Mucosa of gallbladder (tissue), 1 donor: ENCODE measurements at regions not wholly inside any gene's neighbourhood (a gene's known extent, or its start where the extent isn't known, plus 50 kb on each side); places are given as distances from the start of the nearest gene placed in this dataset.

ENCODE experiments used
- DNase-seq: peaks from one replicate; pipeline ENCODE4 v3.0.0-alpha.2; 2020; ENCODE audit warnings: low spot score
- donor health status: DM: no; HTN: no; CAD: no.

DNA sequence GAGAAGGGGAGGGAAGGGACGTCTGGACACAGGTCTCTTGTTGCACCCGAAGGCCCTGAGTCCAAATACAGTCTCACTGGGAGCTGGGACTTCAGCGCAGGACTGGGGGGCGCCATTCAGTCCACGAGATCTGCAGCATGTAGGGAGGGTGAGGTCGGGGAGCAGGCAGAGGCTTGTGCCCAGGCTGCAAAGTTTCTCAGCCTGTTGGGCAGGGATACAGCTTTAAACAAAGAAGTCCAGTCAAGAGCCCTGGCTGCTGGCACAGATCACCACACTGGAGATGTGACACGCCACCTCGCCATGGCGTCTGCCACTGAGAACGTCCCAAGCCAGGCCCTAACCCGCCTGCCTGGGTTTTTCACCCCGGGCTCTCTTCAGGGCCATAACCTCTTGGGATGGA is 256.6 kb downstream of the DLL1 start:
- DNase-seq, result no peak

DNA sequence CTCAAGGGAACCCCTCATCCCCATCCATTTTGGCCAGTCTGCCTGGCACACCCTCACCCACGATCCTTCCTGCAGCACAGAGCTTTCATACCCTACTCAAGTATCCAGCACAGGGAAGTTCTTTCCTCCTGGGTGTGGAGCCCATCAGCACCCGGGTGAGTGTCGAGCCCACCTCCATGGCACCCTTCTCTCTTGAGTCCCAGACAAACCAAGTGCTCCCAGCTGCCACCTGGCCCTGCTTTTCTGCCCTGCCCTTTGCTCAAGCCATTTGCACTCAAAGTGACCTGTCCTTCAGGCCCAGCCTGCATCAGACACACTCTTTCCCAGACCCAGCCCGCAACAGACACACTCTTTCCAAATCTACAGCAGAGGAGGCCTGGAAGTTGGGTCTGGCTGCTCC is 257.2 kb downstream of the DLL1 start:
- DNase-seq, result no peak

- no peak for DNase-seq
Observed at GRCh38 chr6:170032706-170033309, 258.1 kb downstream of the DLL1 start.

DNA sequence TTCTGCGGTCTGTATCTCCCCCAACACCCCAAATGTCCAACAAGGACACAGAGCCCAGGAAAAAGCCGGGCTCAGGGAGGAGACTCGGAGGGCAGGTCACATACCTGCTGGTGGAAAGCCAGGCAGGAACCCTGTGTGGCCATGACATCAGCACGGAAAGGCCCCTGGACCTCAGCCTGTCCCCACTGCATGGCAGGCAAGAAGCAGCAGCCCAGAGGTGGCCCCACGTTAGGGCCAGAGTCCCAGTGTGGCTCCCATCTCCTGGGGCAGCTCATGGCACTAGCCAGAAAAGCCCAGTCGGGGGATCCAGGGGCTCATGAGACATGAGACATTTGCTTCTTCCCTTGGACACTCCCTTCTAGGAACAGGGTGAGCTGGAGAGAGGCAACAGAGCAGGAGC is 258.7 kb downstream of the DLL1 start:
- DNase-seq, result no peak

- no peak for DNase-seq
Observed at GRCh38 chr6:170031684-170032121, 259.2 kb downstream of the DLL1 start.

DNA sequence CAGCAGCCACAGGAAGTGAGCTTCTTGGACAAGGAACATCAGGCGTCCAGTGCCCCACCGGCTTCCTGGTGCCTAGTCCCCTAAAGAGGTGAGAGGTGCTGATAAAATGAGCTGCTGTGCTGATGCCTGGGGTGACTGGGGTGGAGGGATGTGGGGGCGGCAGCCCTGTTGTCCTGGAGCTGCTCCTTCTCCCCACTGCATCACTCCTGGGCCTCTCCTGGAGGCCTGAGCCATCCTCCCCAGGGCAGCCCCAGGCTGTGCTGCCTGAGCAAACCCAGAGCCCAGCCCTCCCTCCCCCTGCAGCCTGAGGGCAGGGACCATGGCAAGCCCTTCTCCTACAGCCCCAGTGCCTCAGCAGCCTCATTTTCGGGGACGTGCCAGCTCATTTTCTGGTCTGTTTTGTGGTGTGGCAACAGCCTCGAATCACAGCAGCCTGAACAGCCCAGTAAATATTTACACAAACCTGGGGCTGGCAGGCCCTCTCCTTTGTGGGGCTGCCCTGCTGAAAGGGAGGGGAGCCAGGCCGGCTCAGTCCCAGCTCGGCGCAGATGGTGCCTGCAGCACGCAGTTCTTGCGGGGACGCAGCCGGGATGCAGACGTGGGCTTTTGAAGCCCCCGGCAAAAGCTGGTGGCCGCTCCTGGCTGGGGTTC is 259.9 kb downstream of the DLL1 start:
- no peak for DNase-seq

DNA sequence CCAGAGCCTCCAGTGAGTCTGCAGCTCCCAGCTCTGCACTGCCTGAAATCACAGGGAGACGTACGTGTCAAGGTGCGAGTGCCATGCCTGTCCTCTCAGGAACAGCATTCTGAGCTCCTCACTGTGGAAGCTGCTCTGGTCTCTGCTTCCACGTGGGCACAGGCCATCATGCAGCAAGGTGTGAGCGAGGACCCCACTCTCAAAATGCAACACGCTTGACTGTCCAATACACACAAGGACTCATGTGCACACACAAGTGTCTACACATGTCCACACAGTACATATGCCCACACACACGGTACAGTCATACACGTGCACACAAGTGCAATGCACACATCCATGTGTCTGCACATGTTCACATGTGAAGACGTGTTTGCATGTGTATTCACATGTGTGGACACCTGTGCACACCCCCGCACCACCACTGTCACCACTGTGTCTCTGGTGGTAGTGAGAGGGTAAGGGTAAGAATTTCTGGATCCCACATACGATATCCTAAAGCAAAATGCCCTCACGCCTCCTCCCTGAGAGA is 260.5 kb downstream of the DLL1 start:
- DNase-seq, result no peak

GRCh38 chr6:170029416-170030283 is 261.2 kb downstream of the DLL1 start:
- DNase-seq, result no peak

- DNase-seq, result no peak
Observed at GRCh38 chr6:170028629-170029345, 262.1 kb downstream of the DLL1 start.

DNA sequence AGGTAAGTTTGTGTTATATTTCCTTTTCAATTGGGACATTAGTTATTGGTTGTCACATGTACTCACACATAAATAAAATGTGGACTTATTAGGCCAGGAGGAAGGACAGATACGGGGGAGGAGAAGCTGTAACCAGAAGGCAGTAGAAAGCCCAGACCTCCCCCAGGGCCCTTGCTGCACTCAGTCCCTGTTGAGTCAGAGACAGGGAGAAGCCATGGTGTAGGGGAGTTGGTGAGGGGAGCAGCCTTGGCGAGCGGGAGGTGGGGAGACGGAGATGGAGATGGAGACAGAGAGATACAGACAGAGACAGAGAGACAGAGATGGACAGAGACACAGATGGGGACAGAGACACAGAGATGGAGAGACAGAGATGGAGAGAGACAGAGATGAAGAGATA is 263.2 kb downstream of the DLL1 start:
- no peak for DNase-seq

GRCh38 chr6:170026751-170027646 is 263.9 kb downstream of the DLL1 start:
- DNase-seq, result no peak

DNA sequence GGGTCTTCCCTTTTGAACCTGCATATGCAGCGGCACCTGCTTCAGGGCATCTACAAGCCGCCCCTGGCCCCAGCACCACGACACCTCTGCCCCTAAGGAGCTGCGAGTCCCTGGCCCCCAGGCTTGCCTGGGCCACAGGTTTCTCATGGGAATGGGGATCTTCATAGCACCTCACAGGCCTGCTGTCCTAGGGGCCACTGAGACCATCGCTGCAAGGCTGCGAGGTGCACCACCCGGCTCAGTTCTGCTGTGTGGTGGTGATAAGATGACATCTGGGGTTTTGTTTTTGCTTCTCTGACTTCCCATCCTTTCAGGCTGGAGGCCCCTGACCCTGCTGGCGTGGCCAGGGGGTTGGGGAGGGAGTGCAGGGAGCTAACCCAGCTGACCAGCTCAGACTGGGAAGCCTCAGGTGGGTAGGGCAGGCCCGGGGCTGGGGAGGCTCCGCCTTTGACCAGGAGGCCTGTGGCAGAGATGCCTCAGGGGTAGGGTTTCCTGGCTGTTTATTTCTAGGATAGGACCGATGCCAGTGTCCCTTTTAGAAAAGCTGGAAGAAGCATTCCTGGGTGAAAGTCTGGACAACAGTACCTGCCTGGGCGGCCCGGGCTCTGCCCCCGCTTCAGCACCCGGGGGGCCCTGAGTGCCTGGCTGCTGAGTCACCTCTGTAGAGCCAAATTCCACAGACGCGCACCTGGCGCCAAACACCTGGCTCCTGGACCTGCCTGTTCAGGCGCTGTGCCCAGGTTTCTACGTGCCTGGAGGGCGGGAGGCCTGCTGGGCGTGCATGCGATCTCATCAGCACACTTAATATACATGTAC is 264.7 kb downstream of the DLL1 start:
- peak; percentile 68 for DNase-seq

GRCh38 chr6:170025341-170025911 is 265.5 kb downstream of the DLL1 start:
- no peak for DNase-seq

DNA sequence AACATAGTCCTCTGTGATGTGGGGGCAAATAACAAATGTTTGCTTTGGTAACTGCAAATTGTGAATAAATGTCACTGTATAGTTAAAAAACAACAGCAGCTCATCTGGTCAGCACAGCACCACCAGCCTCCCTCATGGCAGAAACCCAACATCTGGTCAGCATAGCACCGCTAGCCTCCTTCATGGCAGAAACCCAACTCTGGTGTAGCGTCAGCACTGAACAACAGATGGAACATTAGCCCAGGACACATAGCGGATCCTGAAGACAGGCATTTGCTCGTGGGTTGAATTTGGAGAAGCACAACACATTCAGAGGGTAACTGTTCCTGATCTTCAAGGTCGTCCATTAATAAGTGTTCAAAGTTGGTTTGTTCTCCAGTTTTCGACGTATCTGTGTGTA is 265.9 kb downstream of the DLL1 start:
- peak; percentile 84 for DNase-seq

- DNase-seq, result no peak
Observed at GRCh38 chr6:170023620-170024521, 267.0 kb downstream of the DLL1 start.

- no peak for DNase-seq
Observed at GRCh38 chr6:170022827-170023619, 267.9 kb downstream of the DLL1 start.

GRCh38 chr6:170022291-170022722 is 268.6 kb downstream of the DLL1 start:
- DNase-seq, result no peak

DNA sequence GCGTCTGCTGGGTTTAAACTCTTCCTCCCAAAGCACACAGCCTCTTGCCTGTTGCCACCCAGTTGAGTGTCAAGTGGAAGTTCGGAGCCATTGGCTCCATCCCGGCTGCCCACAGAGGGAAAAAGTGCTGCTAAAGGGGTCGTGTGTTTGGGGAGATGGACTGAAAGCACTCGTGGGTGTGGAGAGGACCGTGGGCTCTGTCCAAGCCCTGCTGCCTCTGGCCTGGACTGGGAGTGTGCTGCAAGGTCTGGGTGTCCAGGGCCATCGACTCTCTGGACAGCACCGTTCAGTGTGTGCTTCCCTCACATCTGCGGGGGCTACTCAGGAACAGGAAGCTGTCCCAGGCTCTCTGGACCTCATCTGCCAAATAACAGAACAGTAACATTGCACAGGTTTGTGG is 269.3 kb downstream of the DLL1 start:
- DNase-seq, result no peak
